ENCODE measurements at regions not wholly inside any gene's neighbourhood (a gene's known extent, or its start where the extent isn't known, plus 50 kb on each side); places are given as distances from the start of the nearest gene placed in this dataset.

- Histone ChIP-seq H3K36me3 (ENCODE audit: insufficient read depth, low read length) (no peaks in the 10 kb centered on the region), H4K20me1 (ENCODE audit: insufficient read depth, low read length) (no peaks in the 10 kb centered on the region), H3K9ac (ENCODE audit: low read depth, low read length) (no peak overlapping the region), H3K4me1 (ENCODE audit: insufficient read depth, low read length) (no peaks in the 10 kb centered on the region), H3K27me3 (ENCODE audit: insufficient read depth, low read length, poor library complexity) (peaks cover 4% of the 10 kb centered on the region), H3K27ac (ENCODE audit: low read length) (no peak overlapping the region), H2AFZ (ENCODE audit: low read depth, low read length) (no peak overlapping the region), H3K9me3 (ENCODE audit: insufficient read depth, low read length, severe bottlenecking) (peaks cover 8% of the 10 kb centered on the region), H3K4me3 (ENCODE audit: low read depth in 1 of 2, low read length in 2 of 2) (no peak overlapping the region), H3K4me2 (ENCODE audit: insufficient read depth, low read length) (no peak overlapping the region), H3K79me2 (ENCODE audit: insufficient read depth, low read length) (no peaks in the 10 kb centered on the region)
- DNase-seq, result no peak
- TF ChIP-seq CTCF (IDR thresholded peaks at IDR 0.05; ENCODE audit: borderline replicate concordance, extremely low read depth, low read length, poor library complexity, severe bottlenecking) (no peak), EZH2 (IDR thresholded peaks at IDR 0.05; ENCODE audit: borderline replicate concordance, low read depth, low read length, severe bottlenecking) (no peak)
- ATAC-seq (ENCODE audit: insufficient read depth, low read depth), result no peak
Measured at GRCh38 chr16:87085441-87085840, 231.8 kb downstream of the C16orf95 start.

DNA sequence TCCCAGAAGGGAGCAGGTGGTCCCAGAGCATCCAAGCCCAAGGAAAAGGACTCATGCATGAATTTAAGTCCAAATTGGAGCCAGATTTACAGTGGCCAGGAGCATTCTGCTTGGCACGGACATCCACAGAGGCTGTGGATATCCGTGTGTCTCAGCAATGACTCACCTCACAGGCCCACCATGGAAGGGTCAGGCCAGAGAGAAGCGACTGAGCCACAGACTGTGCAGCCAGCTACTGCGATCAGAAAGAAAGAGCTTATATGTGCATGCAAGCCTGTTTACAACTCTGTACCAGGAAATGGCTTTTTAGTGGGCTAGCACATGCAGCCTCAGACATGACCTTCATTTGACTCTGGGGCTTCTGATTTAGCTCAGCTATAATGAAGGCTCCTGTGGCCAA, 231.0 kb downstream of the C16orf95 start:
- Histone ChIP-seq H3K9ac (ENCODE audit: low read depth, low read length) (no peak overlapping the region), H2AFZ (ENCODE audit: low read depth, low read length) (no peak overlapping the region), H3K9me3 (ENCODE audit: insufficient read depth, low read length, severe bottlenecking) (peaks cover 2% of the 10 kb centered on the region), H3K4me2 (ENCODE audit: insufficient read depth, low read length) (no peak overlapping the region), H3K27me3 (ENCODE audit: insufficient read depth, low read length, poor library complexity) (peaks cover 4% of the 10 kb centered on the region), H3K36me3 (ENCODE audit: insufficient read depth, low read length) (no peaks in the 10 kb centered on the region), H3K4me1 (ENCODE audit: insufficient read depth, low read length) (no peaks in the 10 kb centered on the region), H3K27ac (ENCODE audit: low read length) (no peak overlapping the region), H3K79me2 (ENCODE audit: insufficient read depth, low read length) (no peaks in the 10 kb centered on the region), H4K20me1 (ENCODE audit: insufficient read depth, low read length) (no peaks in the 10 kb centered on the region), H3K4me3 (ENCODE audit: low read depth in 1 of 2, low read length in 2 of 2) (no peak overlapping the region)
- DNase-seq (no peak), ATAC-seq (ENCODE audit: insufficient read depth, low read depth) (no peak)
- TF ChIP-seq CTCF (IDR thresholded peaks at IDR 0.05; ENCODE audit: borderline replicate concordance, extremely low read depth, low read length, poor library complexity, severe bottlenecking) (no peak), EZH2 (IDR thresholded peaks at IDR 0.05; ENCODE audit: borderline replicate concordance, low read depth, low read length, severe bottlenecking) (no peak)

DNA sequence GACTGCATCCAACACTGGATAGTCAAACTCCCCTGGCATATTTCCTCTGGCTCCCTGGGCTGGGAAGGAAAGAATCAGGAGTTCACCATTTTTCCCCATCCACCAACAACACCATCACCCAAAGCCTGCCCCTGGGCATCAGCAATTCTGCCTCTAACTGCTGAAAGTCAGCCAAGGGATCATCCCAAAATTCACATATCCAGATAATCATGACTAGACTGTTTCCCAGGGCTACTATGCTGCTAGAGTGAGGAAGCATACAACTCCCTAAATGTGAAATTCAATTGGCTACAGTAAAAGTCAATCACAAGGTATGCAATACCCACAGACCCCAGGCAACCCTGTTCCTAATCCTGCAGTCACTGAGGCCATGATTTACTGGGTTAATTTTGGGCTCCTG, 230.6 kb downstream of the C16orf95 start:
- Histone ChIP-seq H3K79me2 (ENCODE audit: insufficient read depth, low read length) (no peaks in the 10 kb centered on the region), H3K9ac (ENCODE audit: low read depth, low read length) (no peak overlapping the region), H3K27me3 (ENCODE audit: insufficient read depth, low read length, poor library complexity) (peaks cover 4% of the 10 kb centered on the region), H3K4me2 (ENCODE audit: insufficient read depth, low read length) (no peak overlapping the region), H3K4me1 (ENCODE audit: insufficient read depth, low read length) (no peaks in the 10 kb centered on the region), H3K9me3 (ENCODE audit: insufficient read depth, low read length, severe bottlenecking) (peaks cover 2% of the 10 kb centered on the region), H3K27ac (ENCODE audit: low read length) (no peak overlapping the region), H4K20me1 (ENCODE audit: insufficient read depth, low read length) (no peaks in the 10 kb centered on the region), H3K36me3 (ENCODE audit: insufficient read depth, low read length) (no peaks in the 10 kb centered on the region), H3K4me3 (ENCODE audit: low read depth in 1 of 2, low read length in 2 of 2) (no peak overlapping the region), H2AFZ (ENCODE audit: low read depth, low read length) (no peak overlapping the region)
- DNase-seq (no peak), ATAC-seq (ENCODE audit: insufficient read depth, low read depth) (no peak)
- no peak for TF ChIP-seq EZH2 (IDR thresholded peaks at IDR 0.05; ENCODE audit: borderline replicate concordance, low read depth, low read length, severe bottlenecking)
- no peak for TF ChIP-seq CTCF (IDR thresholded peaks at IDR 0.05; ENCODE audit: borderline replicate concordance, extremely low read depth, low read length, poor library complexity, severe bottlenecking)

DNA sequence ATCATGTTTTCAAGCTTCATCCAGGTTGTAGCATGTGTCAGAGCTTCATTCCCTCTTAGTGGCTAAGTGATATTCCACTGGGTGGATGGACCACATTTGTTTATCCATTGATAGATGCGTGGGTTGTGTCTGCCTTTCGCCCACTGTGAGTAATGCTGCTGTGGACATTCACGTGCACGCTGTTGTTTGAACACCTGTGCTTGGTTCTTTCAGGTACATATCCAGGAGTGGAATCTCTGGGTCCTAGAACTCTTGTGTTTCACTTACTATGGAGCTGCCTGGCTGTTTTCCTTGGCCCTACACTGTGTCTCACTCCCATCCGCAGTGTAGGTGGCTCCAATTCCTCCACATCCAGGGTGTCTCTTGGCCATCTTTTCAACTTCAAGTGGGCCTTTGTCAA, 224.2 kb downstream of the C16orf95 start:
- Histone ChIP-seq H3K36me3 (ENCODE audit: insufficient read depth, low read length) (no peaks in the 10 kb centered on the region), H2AFZ (ENCODE audit: low read depth, low read length) (no peak overlapping the region), H3K27ac (ENCODE audit: low read length) (no peak overlapping the region), H3K4me2 (ENCODE audit: insufficient read depth, low read length) (no peak overlapping the region), H3K9me3 (ENCODE audit: insufficient read depth, low read length, severe bottlenecking) (no peaks in the 10 kb centered on the region), H3K4me1 (ENCODE audit: insufficient read depth, low read length) (no peaks in the 10 kb centered on the region), H4K20me1 (ENCODE audit: insufficient read depth, low read length) (no peaks in the 10 kb centered on the region), H3K4me3 (ENCODE audit: low read depth in 1 of 2, low read length in 2 of 2) (no peak overlapping the region), H3K27me3 (ENCODE audit: insufficient read depth, low read length, poor library complexity) (peaks cover 15% of the 10 kb centered on the region), H3K79me2 (ENCODE audit: insufficient read depth, low read length) (no peaks in the 10 kb centered on the region), H3K9ac (ENCODE audit: low read depth, low read length) (no peak overlapping the region)
- DNase-seq (no peak), ATAC-seq (ENCODE audit: insufficient read depth, low read depth) (no peak)
- TF ChIP-seq CTCF (IDR thresholded peaks at IDR 0.05; ENCODE audit: borderline replicate concordance, extremely low read depth, low read length, poor library complexity, severe bottlenecking) (no peak), EZH2 (IDR thresholded peaks at IDR 0.05; ENCODE audit: borderline replicate concordance, low read depth, low read length, severe bottlenecking) (no peak)
